OCI-LY1 (cell line): ENCODE measurements at regions not wholly inside any gene's neighbourhood (a gene's known extent, or its start where the extent isn't known, plus 50 kb on each side); places are given as distances from the start of the nearest gene placed in this dataset.

Experiments
- H2AFZ ChIP-seq: fragments of 200-600 bp; sonication (generic), shearing (Covaris generic); 2 replicates; pipeline ENCODE4 v1.6.0; 2014; ENCODE audit warnings: antibody characterized with exemption, mild to moderate bottlenecking, low read length
- H3F3A ChIP-seq: fragments of 200-600 bp; sonication (generic), shearing (Covaris generic); 2 replicates; pipeline ENCODE4 v1.6.0; 2014; ENCODE audit warnings: mild to moderate bottlenecking, antibody characterized with exemption, low read length, moderate library complexity; ENCODE audit not compliant: insufficient read depth
- H3K27ac ChIP-seq: fragments of 200-600 bp; sonication (generic); 2 replicates; pipeline ENCODE4 v1.5.1; 2014; ENCODE audit warnings: low read length, mixed run types, mild to moderate bottlenecking, low read depth; ENCODE audit not compliant: poor library complexity, severe bottlenecking
- H3K27me3 ChIP-seq: fragments of 200-600 bp; sonication (generic); 2 replicates; pipeline ENCODE4 v1.6.0; 2014; ENCODE audit warnings: antibody characterized with exemption, mild to moderate bottlenecking, low read length, moderate library complexity; ENCODE audit not compliant: insufficient read depth
- H3K36me3 ChIP-seq: fragments of 200-600 bp; sonication (generic); 2 replicates; pipeline ENCODE4 v1.6.1; 2014; ENCODE audit warnings: mild to moderate bottlenecking, antibody characterized with exemption, low read length, moderate library complexity, mixed read lengths; ENCODE audit not compliant: insufficient read depth
- H3K4me1 ChIP-seq: fragments of 200-600 bp; sonication (generic); 2 replicates; pipeline ENCODE4 v1.5.1; 2014; ENCODE audit warnings: mild to moderate bottlenecking, low read length, moderate library complexity; ENCODE audit not compliant: insufficient read depth, severe bottlenecking
- H3K4me2 ChIP-seq: fragments of 200-600 bp; sonication (generic), shearing (Covaris generic); 2 replicates; pipeline ENCODE4 v1.6.1; 2014; ENCODE audit warnings: low read length
- H3K4me3 ChIP-seq: fragments of 200-600 bp; sonication (generic); 2 replicates; pipeline ENCODE4 v1.5.1; 2014; ENCODE audit warnings: low read length, low read depth, mild to moderate bottlenecking, mixed read lengths; ENCODE audit not compliant: poor library complexity, severe bottlenecking
- H3K79me2 ChIP-seq: fragments of 200-600 bp; shearing (Covaris generic); 2 replicates; pipeline ENCODE4 v1.6.1; 2016; ENCODE audit warnings: mixed run types, low read length, mixed read lengths; ENCODE audit not compliant: insufficient read depth
- H3K9ac ChIP-seq: fragments of 200-600 bp; sonication (generic), shearing (Covaris generic); 2 replicates; pipeline ENCODE4 v1.6.1; 2014; ENCODE audit warnings: mild to moderate bottlenecking, low read length, mixed read lengths
- H3K9me2 ChIP-seq: fragments of 200-600 bp; sonication (generic), shearing (Covaris generic); 2 replicates; pipeline ENCODE4 v1.6.1; 2014; ENCODE audit warnings: low read depth, mild to moderate bottlenecking, low read length, mixed read lengths
- H3K9me3 ChIP-seq: fragments of 200-600 bp; shearing (Covaris generic); 2 replicates; pipeline ENCODE4 v1.6.1; 2014; ENCODE audit warnings: low read length, mixed read lengths
- H4K20me1 ChIP-seq: fragments of 200-600 bp; sonication (generic), shearing (Covaris generic); 2 replicates; pipeline ENCODE4 v1.6.0; 2016; ENCODE audit warnings: mild to moderate bottlenecking, low read length; ENCODE audit not compliant: insufficient read depth
- CTCF ChIP-seq: fragments of 200-600 bp; sonication (generic), shearing (Covaris generic); IDR thresholded peaks from 2 replicates; pipeline ENCODE4 v1.5.1; 2017; ENCODE audit warnings: mild to moderate bottlenecking, antibody characterized with exemption, low read length, moderate library complexity, mixed read lengths
- EZH2 ChIP-seq: fragments of 200-600 bp; sonication (generic), shearing (Covaris generic); IDR thresholded peaks from 2 replicates; pipeline ENCODE4 v1.8.0; 2017; ENCODE audit warnings: borderline replicate concordance, mixed run types, mild to moderate bottlenecking, antibody characterized with exemption, low read length, moderate library complexity, mixed read lengths

DNA sequence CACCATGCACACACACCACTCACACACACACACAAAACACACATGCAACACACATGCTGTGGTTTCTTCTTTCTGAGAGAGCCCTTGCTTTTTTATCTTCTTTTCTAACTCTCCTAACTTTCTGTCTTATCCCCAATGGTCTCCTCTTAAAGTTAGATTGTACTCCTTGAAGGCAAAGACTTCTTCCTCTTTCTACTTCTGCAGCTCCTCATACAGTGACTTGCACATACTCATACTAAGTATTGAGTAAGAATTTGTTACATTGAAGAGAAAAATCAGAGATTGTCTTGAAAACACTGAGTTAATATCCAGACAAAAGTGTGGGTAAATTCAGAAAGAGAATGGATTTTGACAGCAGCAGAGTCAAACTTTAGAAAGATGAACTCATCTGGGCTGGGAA is 64.4 kb downstream of the GTPBP8 start:
- Histone ChIP-seq H3K4me2 (no peak overlapping the region), H2AFZ (no peak overlapping the region)

GRCh38 chr3:113055961-113056360 is 65.2 kb downstream of the GTPBP8 start:
- Histone ChIP-seq H3K36me3 (no peaks in the 10 kb centered on the region), H3F3A (no peaks in the 10 kb centered on the region), H3K27ac (no peak overlapping the region), H3K79me2 (no peaks in the 10 kb centered on the region), H3K9me2 (no peaks in the 10 kb centered on the region), H4K20me1 (no peaks in the 10 kb centered on the region), H3K4me1 (peaks cover 5% of the 10 kb centered on the region), H3K4me2 (no peak overlapping the region), H3K9me3 (no peaks in the 10 kb centered on the region), H3K27me3 (no peaks in the 10 kb centered on the region), H3K9ac (no peak overlapping the region), H3K4me3 (no peak overlapping the region), H2AFZ (no peak overlapping the region)
- TF ChIP-seq EZH2, result no peak
- no peak for TF ChIP-seq CTCF

More for the DNA sequence above, 64.4 kb downstream of the GTPBP8 start:
- no peak overlapping the region for H3K9ac ChIP-seq
- H3K9me2 ChIP-seq, result no peaks in the 10 kb centered on the region
- no peaks in the 10 kb centered on the region for H3K79me2 ChIP-seq
- H3K4me1 ChIP-seq, result peaks cover 5% of the 10 kb centered on the region
- TF ChIP-seq EZH2 (no peak), CTCF (no peak)
- H4K20me1 ChIP-seq, result no peaks in the 10 kb centered on the region
- H3K9me3 ChIP-seq, result no peaks in the 10 kb centered on the region
- no peak overlapping the region for H3K27ac ChIP-seq
- no peaks in the 10 kb centered on the region for H3F3A ChIP-seq
- H3K36me3 ChIP-seq, result no peaks in the 10 kb centered on the region
- H3K4me3 ChIP-seq, result no peak overlapping the region
- no peaks in the 10 kb centered on the region for H3K27me3 ChIP-seq

- H3K4me3 ChIP-seq, result no peak overlapping the region
- H3K9me3 ChIP-seq, result no peaks in the 10 kb centered on the region
- H3K27me3 ChIP-seq, result no peaks in the 10 kb centered on the region
- no peak overlapping the region for H3K4me2 ChIP-seq
- no peaks in the 10 kb centered on the region for H3F3A ChIP-seq
- H3K9me2 ChIP-seq, result no peaks in the 10 kb centered on the region
- no peaks in the 10 kb centered on the region for H3K36me3 ChIP-seq
- no peak overlapping the region for H3K9ac ChIP-seq
- no peak overlapping the region for H2AFZ ChIP-seq
- TF ChIP-seq EZH2 (no peak), CTCF (no peak)
- H4K20me1 ChIP-seq, result no peaks in the 10 kb centered on the region
- no peak overlapping the region for H3K27ac ChIP-seq
- H3K4me1 ChIP-seq, result no peaks in the 10 kb centered on the region
- H3K79me2 ChIP-seq, result no peaks in the 10 kb centered on the region
Measured at GRCh38 chr3:113057117-113057516, 66.3 kb downstream of the GTPBP8 start.
